OCI-LY1 (cell line): ENCODE measurements at regions not wholly inside any gene's neighbourhood (a gene's known extent, or its start where the extent isn't known, plus 50 kb on each side); places are given as distances from the start of the nearest gene placed in this dataset.

ENCODE experiments used
- CTCF ChIP-seq: fragments of 200-600 bp; sonication (generic), shearing (Covaris generic); IDR thresholded peaks from 2 replicates; pipeline ENCODE4 v1.5.1; 2017; ENCODE audit warnings: mild to moderate bottlenecking, antibody characterized with exemption, low read length, moderate library complexity, mixed read lengths
- EZH2 ChIP-seq: fragments of 200-600 bp; sonication (generic), shearing (Covaris generic); IDR thresholded peaks from 2 replicates; pipeline ENCODE4 v1.8.0; 2017; ENCODE audit warnings: borderline replicate concordance, mixed run types, mild to moderate bottlenecking, antibody characterized with exemption, low read length, moderate library complexity, mixed read lengths

GRCh38 chr6:14462566-14462965, 345.0 kb downstream of the CD83 start:
- TF ChIP-seq CTCF (no peak), EZH2 (no peak)
